Muscle of leg (tissue), 3 donors: ENCODE measurements at regions not wholly inside any gene's neighbourhood (a gene's known extent, or its start where the extent isn't known, plus 50 kb on each side); places are given as distances from the start of the nearest gene placed in this dataset.
"Not testable (repeated sequence)": the region's sequence is repeated elsewhere in the genome, so short reads cannot be mapped to it uniquely, and the experiment has no call there.

Source experiments
- DNase-seq: peaks from one replicate; pipeline ENCODE4 v3.0.0; 2013
- H3K27ac ChIP-seq: one replicate; pipeline ENCODE4 v1.5.1; 2013; ENCODE audit warnings: mild to moderate bottlenecking, low read length, control low read depth
- H3K27me3 ChIP-seq: one replicate; pipeline ENCODE4 v1.6.1; 2013; ENCODE audit warnings: low read length; ENCODE audit not compliant: control insufficient read depth, insufficient read depth
- H3K36me3 ChIP-seq: one replicate; pipeline ENCODE4 v1.6.1; 2013; ENCODE audit warnings: low read length; ENCODE audit not compliant: control insufficient read depth, insufficient read depth
- H3K4me1 ChIP-seq: one replicate; pipeline ENCODE4 v1.6.1; 2013; ENCODE audit warnings: low read length; ENCODE audit not compliant: control insufficient read depth, insufficient read depth
- H3K4me3 ChIP-seq: one replicate; pipeline ENCODE4 v1.5.1; 2013; ENCODE audit warnings: low read length, control low read depth
- H3K9me3 ChIP-seq: replicated peaks from 2 replicates; pipeline ENCODE4 v1.6.1; 2013; ENCODE audit warnings: low read depth, low read length; ENCODE audit not compliant: control insufficient read depth
- WGBS: methylation state at CpG from one replicate; pipeline ENCODE4 v1.1.5; 2013; ENCODE audit warnings: missing lambda C conversion rate; ENCODE audit not compliant: insufficient coverage; 5-methylcytosine and 5-hydroxymethylcytosine counted together

DNA sequence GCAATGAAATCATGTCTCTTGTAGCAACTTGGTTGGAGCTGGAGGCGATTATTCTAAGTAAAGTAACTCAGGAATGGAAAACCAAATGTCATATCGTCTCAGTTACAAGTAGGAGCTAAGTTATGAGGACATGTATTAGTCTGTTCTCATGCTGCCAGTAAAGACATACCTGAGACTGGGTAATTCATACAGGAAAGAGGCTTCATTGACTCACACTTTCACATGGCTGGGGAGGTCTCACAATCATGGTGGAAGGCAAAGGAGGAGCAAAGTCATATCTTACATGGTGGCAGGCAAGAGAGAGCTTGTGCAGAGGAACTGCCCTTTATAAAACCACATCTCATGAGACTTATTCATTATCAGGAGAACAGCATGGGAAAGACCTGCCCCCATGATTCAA, 370.1 kb upstream of the PRKCQ start:
- Histone ChIP-seq H3K27me3 (no peaks in the 10 kb centered on the region), H3K9me3 (peaks cover 2% of the 10 kb centered on the region), H3K4me3 (no peak overlapping the region), H3K27ac (no peak overlapping the region), H3K36me3 (no peaks in the 10 kb centered on the region), H3K4me1 (no peaks in the 10 kb centered on the region)
- DNase-seq, result no peak
- 81% methylated on average over 2 of the region's 2 CpGs for WGBS

DNA sequence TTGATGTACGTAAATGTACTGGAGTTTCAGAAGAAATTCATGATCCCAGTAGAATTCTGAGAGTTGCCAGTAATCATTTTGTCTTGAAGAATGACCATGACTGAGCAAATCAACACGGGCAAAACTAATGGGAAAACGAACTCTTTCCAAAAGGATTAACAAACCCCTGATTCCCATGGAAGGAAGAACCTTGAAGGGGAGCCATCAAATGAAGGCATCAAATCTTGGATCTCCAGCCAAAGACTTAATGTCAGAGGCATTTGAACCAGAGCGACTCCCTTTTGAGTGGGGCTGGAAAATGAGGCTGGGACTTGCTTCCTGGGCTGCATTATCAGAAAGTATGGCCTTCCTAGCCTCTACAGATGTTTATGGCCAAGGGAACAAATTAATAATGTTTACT, 364.4 kb upstream of the PRKCQ start:
- H3K4me3 ChIP-seq, result no peak overlapping the region
- H3K36me3 ChIP-seq, result no peaks in the 10 kb centered on the region
- no peak overlapping the region for H3K27ac ChIP-seq
- no peaks in the 10 kb centered on the region for H3K4me1 ChIP-seq
- DNase-seq, result no peak
- 73% methylated on average over 2 of the region's 4 CpGs for WGBS
- H3K27me3 ChIP-seq, result no peaks in the 10 kb centered on the region
- H3K9me3 ChIP-seq, result no peaks in the 10 kb centered on the region

DNA sequence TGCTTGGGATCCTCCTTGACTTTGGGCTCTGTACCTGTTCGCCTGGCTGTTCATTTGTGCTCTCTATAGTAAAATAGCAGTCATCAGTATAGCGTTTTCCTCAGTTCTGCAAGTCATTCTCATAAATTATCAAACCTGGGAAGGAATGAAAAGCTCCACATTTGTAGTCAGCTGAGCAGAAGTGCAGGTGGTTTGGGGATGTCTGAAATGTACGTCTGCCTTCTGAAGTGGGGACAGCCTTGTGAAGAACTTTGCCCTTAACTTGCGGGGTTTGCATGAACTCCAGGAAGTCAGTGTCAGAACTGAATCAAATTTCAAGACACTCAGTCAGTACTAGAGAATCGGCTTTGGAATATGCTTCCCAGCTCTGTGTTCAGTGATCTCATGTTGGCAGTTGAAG, 358.3 kb upstream of the PRKCQ start:
- no peaks in the 10 kb centered on the region for H3K4me1 ChIP-seq
- no peak overlapping the region for H3K4me3 ChIP-seq
- H3K27ac ChIP-seq, result no peak overlapping the region
- no peaks in the 10 kb centered on the region for H3K9me3 ChIP-seq
- H3K27me3 ChIP-seq, result no peaks in the 10 kb centered on the region
- no peak for DNase-seq
- WGBS, result 43% methylated on average over 2 of the region's 5 CpGs
- H3K36me3 ChIP-seq, result no peaks in the 10 kb centered on the region

DNA sequence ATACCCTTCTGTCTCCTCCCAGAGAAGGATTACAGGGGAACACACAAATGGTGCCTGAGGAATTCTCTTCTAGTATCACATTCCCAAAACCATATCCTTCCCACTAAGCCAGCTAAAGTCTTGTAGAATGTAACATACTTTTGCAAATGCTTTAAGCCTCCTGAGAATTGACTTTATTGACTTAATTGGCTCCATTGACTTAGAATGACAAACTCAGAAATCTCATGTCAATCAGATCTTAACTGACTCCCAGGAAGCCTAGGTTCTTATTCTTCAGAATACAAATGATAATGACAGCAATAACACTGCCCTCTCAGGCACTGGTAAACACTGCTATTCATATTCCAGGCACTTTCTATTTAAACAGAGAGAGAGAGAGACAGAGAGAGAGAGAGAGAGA, 356.9 kb upstream of the PRKCQ start:
- DNase-seq, result no peak
- Histone ChIP-seq H3K4me1 (no peaks in the 10 kb centered on the region), H3K36me3 (no peaks in the 10 kb centered on the region), H3K27me3 (no peaks in the 10 kb centered on the region), H3K27ac (no peak overlapping the region), H3K9me3 (no peaks in the 10 kb centered on the region), H3K4me3 (no peak overlapping the region)

DNA sequence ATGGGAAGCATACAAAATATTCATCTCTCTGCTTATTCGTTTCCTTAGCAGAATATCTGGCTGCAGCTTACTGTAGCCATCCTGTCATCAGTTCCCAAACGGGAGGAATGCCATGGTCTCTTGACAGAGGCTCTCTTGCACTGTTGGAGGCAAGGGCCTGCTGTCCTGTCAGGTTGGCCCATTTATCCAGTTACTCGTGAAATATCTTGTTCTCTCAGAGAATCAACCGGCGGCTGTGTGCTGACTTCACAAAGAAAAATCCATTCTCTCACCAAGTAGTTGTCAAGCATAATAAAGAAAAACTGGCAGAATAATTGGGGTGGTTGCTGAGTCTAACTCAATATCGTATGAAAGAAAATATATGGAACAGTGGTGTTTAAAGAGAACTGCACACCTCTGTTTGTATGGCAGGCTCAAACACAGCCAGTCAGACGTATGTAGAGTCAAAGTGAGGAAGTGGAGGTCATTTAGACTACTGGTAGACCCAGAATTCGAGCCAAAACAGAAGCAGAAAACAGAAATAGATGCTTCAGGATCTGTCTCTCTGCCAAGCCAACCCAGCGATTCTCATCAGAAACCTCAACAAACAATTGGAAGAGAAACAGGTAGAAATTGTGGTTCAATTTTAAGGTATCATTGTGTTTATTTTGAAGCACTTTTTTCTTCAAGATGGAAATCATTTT, 349.2 kb upstream of the PRKCQ start:
- H3K4me1 ChIP-seq, result no peaks in the 10 kb centered on the region
- H3K27ac ChIP-seq, result no peak overlapping the region
- H3K9me3 ChIP-seq, result no peaks in the 10 kb centered on the region
- no peak overlapping the region for H3K4me3 ChIP-seq
- no peaks in the 10 kb centered on the region for H3K36me3 ChIP-seq
- 27% methylated on average over 3 of the region's 9 CpGs for WGBS
- DNase-seq, result peak; percentile 42
- no peaks in the 10 kb centered on the region for H3K27me3 ChIP-seq

DNA sequence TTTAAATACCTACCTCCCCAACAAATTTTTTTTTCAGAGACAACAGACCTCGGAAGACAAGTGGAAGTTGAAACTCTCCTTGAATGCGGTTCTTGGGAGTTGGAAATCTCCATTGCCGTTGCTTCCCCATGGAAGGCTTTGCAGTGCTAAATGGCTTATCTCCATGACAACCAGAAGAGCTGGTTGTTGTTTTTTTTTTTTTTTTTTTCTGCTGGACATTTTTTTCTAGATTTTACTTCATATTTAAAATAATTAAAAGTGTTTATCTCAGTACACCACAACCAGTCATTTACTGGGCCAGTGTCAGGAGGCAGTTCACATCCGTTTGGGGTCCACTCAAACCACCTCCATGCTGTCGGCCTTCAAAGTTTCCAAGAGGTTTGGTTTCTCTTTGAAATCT, 348.5 kb upstream of the PRKCQ start:
- Histone ChIP-seq H3K27me3 (no peaks in the 10 kb centered on the region), H3K9me3 (no peaks in the 10 kb centered on the region), H3K4me1 (no peaks in the 10 kb centered on the region), H3K4me3 (no peak overlapping the region), H3K36me3 (no peaks in the 10 kb centered on the region), H3K27ac (no peak overlapping the region)
- WGBS, result no CpG with 5 or more reads among the region's 5 CpGs
- DNase-seq, result peak; percentile 24

DNA sequence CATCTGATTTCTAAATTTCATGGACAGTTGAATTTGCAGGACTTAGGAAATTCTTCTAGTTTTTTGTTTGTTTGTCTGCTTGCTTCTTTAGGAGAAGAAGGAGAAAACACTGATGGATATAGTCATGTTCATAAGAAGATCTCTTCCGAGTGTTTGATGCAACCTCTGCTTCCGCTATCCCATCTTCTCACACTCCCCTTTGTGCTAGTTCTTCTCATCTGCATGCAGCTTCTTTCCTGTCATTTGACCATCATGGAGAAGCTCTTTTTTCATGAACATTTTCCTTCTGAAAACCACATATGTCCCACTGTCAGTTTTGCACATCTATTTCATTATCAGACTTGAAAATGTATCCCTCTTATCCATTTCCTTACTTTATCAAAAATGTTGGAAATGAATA, 346.9 kb upstream of the PRKCQ start:
- no peaks in the 10 kb centered on the region for H3K36me3 ChIP-seq
- H3K27ac ChIP-seq, result no peak overlapping the region
- H3K4me3 ChIP-seq, result no peak overlapping the region
- no peaks in the 10 kb centered on the region for H3K27me3 ChIP-seq
- H3K9me3 ChIP-seq, result no peaks in the 10 kb centered on the region
- 80% methylated on average over 1 of the region's 2 CpGs for WGBS
- H3K4me1 ChIP-seq, result no peaks in the 10 kb centered on the region
- no peak for DNase-seq

DNA sequence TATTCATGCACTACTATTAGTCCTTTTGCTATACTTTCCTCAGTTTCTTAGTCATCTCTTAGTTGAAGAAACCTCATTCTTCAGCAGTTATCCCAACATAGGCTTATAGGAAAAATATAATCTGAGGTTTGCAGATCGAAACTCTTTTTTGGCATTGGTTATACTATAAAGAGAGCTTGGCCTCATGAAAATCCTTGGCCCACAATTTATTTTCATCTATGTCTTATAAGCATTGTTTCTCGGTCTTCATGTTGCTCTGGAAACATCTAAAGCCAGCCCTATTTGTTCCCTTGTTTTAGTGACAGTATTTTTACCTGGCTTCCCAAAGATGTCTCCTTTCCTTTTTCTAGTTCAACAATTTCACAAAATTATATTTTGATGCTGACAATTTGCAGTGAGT, 345.1 kb upstream of the PRKCQ start:
- Histone ChIP-seq H3K36me3 (no peaks in the 10 kb centered on the region), H3K27ac (no peak overlapping the region), H3K27me3 (no peaks in the 10 kb centered on the region), H3K4me3 (no peak overlapping the region), H3K9me3 (no peaks in the 10 kb centered on the region), H3K4me1 (peaks cover 3% of the 10 kb centered on the region)
- peak; percentile 72 for DNase-seq
- no CpG with 5 or more reads among the region's 2 CpGs for WGBS

DNA sequence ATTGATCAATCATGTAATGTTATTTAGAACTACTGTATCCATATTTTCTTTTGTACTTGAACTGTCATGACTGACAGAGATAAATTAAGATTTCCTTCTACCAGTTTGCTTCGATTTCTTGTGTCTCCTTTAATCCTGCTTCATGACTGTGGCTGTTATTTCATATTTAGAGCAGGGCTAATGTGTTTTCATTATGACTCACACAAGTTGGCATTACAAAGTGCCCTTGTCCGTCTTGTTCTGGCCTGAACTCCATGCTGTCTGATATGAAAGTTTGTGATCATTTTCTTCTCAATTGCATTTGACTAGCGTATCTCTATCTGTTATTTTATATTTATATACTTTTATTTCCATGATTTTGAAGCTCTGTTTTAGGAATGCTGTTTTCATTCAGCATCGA, 344.1 kb upstream of the PRKCQ start:
- WGBS, result no CpG with 5 or more reads among the region's 4 CpGs
- H3K4me3 ChIP-seq, result no peak overlapping the region
- DNase-seq, result no peak
- H3K27ac ChIP-seq, result no peak overlapping the region
- no peaks in the 10 kb centered on the region for H3K36me3 ChIP-seq
- H3K9me3 ChIP-seq, result no peaks in the 10 kb centered on the region
- H3K27me3 ChIP-seq, result no peaks in the 10 kb centered on the region
- H3K4me1 ChIP-seq, result peaks cover 3% of the 10 kb centered on the region

DNA sequence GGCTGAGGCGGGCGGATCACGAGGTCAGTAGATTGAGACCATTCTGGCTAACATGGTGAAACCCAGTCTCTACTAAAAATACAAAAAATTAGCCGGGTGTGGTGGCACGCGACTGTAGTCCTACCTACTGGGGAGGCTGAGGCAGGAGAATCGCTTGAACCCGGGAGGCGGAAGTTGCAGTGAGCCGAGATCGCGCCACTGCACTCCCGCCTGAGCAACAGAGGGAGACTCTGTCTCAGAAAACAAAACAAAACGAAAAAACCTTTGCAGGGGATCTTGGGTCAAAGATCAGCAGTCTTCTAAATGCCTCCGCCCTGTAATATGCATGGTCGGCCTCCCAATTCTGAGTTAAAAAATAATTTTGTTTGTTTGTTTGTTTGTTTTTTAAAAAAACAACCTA, 340.9 kb upstream of the PRKCQ start:
- not testable (repeated sequence) for H3K4me3 ChIP-seq, H3K9me3 ChIP-seq, H3K4me1 ChIP-seq, DNase-seq, H3K36me3 ChIP-seq, H3K27me3 ChIP-seq, H3K27ac ChIP-seq
- 87% methylated on average over 12 of the region's 16 CpGs for WGBS
